GM19372 (cell line): ENCODE measurements at regions not wholly inside any gene's neighbourhood (a gene's known extent, or its start where the extent isn't known, plus 50 kb on each side); places are given as distances from the start of the nearest gene placed in this dataset.

ENCODE experiments used
- ATAC-seq: cut with Tn5 transposase; IDR thresholded peaks from one replicate; pipeline ENCODE4 v1.9.1; 2021; ENCODE audit warnings: mild to moderate bottlenecking, low read depth, moderate library complexity; ENCODE audit not compliant: unreplicated experiment

DNA sequence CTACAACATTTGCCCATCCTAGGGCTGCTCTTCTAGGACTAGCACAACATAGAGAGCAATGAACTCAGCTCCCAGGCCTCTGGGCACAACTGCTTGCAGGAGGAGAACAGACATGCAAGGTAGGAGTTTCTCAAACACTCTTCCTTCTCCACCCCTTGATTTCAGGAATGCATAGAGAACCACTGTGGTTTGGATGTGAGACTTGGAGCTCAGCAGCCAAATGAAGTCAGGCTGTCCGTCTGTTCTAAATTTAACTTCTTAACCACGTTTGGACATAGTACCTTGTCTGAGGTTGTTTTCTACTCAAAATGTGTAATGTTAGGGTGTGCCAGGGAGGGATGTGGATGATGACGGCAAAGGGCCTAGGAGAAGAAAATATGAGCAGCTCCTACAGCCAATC, 515.1 kb upstream of the TNC start:
- ATAC-seq, result no peak

DNA sequence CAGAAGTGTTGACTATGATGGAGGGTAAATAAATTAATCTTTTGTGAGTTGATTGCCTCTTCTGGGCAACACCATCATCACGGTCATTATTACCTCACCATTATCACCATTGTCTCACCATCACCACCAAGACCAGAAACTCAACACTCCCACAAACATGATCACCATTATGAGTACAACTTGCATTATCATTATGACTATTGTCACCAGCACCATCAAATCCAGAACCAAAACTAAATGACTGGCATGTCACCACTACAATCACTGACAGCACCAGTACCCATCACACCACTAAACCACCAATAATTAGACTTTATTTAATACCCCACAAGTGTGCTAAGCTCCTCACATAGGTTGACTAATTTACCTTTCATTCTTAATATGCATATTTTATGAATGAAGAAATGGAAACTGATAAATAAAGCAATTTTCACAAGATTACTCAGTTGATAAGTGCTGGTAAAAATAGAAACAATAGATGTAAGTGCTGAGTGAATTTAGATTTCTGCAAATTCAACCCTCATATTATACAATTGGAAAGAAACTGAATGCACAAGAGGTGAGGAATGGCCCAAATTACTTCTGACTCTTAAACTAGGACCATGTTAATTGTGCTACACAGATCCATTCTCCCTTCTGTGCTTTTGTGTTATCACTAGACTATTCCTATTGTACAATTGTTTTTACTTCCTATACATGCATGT, 517.8 kb upstream of the PAPPA start:
- no peak for ATAC-seq

DNA sequence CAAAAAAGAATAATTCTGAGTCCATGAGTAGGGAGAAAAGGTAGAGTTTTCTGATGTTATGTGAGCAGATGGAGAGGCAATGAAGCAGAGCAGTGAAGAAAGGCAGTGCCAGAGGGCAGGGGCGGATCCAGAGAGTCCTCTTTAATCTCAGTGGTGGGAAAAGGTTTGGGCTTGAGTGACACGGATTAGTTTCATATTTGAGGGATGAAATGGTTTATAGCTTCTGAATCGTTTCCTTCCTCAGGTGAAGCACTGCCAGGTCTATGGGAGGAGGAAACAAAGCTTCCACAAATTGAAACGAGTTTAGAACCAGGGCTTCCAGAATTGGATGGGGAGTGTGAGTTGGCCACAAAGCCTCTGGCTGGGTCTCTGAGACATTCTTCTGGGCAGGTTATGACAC, 517.0 kb upstream of the PAPPA start:
- ATAC-seq, result no peak

DNA sequence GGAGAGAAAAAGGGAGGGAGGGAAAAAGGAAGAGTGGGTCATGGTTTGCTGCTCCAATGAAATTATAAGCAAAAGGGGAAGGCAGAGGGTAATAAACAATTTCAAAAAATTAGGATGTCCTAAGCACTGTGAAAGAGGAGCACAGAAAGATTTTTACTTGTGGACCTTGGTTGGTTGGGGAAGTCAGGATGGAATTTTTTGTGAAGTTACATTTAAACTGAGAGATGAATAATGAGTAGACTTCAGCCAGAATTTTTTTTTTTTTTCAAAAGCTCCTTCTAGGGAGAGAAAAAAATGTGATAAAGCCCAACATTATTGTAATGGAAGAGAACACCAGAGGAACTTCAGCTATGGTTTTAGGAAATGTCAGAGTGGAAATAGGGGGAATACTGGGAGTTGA, 515.9 kb upstream of the PAPPA start:
- no peak for ATAC-seq

DNA sequence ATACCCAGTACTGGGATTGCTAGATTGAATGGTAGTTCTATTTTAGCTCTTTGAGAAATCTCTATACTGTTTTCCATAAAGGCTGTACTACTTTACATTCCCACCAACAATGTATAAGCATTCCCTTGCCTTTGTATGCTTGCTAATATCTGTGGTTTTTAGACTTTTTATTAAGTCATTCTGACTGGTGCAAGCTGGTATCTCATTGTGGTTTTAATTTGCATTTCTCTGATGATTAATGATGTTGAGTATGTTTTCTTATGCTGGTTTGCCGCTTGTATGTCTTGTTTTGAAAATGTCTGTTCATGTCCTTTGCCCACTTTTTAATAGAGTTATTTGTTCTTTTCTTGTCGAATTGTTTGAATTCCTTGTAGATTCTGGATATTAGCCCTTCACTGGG, 512.7 kb upstream of the PAPPA start:
- no peak for ATAC-seq

DNA sequence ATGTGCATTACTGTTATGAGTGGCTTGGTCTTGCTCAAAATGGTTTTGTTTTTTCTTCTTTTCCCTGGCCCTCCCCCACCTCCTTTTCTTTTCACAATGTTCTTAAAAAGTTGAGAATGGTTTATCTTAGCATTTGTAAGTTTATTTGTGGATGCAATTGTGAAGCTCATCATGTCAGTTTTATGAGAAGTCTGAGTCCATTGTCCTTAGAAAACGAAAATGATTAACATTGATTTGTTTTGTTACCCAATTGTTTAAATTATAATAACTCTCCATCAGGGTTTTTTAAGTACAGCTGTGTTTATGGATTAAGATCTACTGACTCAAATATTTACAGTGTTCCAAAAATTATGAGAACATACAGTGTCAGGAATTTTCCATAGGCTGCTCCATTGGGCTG, 511.3 kb upstream of the PAPPA start:
- no peak for ATAC-seq

DNA sequence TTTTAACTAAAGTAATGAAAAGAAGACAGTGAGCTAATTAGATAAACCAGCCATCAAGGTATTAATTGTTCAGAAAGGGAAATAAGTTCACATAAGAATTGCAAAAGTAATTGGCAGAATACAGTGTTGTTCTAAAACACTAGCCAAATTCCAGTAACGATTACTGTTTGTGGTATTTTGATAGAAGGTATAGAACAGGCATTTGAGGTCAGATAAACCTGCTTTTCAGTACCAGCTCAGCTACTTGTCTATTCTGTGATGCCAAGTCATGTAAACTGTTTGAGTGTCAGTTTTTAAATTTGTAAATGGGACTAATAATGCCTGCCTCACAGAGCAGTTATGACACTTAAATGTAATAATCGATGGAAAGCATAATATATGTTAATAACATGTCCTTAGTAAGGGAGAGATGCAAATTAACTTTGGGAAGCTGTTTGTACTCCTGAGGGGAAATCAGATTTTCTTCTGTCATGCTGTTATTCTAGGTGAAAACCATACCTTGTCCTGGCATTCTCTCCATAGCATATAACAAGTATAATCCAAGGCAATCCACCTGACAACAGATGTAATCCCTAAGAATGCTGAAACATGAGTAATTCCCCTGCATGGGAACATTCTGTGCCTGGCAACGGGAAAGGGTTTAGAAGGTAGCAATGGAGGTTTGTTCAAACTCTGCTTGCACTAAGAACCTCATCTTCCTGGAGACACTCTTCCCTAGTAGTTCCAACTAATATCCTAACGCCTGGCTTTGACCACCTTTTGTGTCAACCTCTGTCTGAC, 509.5 kb upstream of the PAPPA start:
- no peak for ATAC-seq

DNA sequence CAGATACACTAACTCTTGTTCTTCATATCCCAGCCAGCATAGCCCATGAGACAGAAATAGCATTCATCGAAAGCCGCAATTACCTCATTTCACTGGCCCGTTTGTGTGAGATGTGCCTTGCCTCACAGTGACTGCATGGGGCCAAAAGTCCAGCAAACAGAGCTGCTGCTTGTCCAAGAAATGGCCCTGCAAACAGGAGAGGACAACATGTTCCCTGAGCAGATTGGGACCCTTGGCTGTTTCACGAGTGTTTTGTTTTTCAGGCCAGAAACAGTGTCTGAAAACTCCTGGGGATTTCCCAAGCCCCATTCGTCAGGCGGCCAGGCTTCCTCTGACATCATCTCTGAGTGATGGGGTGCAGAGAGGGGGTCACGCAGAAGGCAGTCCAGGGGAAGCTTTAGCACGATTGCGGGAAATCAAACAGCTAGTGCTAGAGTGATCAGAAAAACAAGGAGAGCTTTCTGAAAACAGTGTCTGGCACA, 503.6 kb upstream of the PAPPA start:
- no peak for ATAC-seq

DNA sequence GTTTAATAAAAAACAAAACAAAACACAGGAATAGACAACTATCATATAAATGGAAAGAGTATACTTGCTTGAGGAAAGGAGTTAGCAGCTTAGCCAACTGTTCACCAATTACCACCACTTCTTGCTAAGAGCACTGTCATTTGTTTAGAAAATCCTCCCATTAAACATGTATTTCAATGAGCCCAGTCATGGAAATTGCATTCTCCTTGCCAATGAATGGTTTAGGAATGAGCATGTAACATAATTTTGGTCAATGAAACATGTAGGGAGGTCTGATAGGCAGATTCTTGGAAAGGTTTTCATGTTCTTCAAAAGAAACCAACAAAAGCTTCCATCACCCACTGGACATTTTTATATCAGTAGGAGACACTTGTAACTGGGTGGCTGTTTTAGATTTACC, 502.8 kb upstream of the PAPPA start:
- ATAC-seq, result no peak

DNA sequence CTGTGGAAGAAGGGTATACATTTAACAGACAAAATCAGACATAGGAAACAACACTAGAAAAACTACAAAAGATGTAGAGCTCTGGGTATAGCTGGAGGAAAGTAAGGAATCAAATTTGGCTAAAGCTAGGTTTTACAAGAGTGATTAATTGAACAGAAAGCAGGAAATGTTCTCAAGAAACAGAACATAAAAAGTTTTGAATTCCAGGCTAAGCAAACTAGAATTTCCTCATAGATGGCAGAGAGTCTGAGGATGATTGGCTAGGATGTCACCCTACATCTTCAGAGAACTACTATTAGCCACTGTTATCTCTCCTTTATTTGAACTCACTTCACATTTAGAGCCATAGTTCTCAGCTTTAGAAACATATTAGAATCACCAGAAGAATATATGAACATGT, 502.1 kb upstream of the PAPPA start:
- no peak for ATAC-seq

DNA sequence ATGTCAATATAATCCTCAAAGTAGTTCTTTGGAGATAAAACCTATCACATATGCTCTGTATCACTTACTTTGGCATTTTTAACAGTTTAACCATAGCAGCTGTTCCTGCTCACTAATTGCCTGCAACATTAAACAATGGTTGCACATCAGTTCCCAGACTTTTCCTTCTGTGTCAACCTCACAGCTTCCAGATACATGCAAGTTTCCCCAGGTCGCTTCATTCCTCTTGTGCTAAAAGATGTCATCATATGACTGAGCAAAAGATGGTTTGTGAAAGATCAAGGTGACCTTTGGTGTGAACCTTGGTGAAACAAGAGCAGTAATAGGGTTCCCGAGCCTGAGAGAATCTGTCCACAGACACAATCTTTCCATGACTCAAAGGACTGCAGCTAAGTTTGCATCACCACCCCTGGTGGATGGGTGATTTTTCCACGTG, 500.4 kb upstream of the PAPPA start:
- no peak for ATAC-seq

DNA sequence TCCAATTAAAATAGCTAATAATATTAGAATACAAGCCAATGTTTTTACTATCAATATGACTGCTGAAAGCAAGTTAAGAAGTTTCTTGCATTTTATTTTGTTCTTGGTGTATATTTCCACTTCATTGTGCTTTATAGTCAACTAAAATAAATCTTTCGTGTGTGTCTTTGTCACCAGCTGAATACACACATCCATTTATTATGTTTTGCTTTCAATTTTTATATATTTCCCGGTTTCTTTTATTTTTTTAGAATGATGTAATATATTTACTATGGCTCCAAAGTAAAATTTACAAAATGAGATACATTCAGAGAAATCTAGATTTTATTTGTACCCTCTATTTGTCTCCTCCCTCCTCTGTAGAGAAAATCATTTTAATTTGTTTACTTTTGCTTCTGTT, 495.9 kb upstream of the PAPPA start:
- ATAC-seq, result no peak

DNA sequence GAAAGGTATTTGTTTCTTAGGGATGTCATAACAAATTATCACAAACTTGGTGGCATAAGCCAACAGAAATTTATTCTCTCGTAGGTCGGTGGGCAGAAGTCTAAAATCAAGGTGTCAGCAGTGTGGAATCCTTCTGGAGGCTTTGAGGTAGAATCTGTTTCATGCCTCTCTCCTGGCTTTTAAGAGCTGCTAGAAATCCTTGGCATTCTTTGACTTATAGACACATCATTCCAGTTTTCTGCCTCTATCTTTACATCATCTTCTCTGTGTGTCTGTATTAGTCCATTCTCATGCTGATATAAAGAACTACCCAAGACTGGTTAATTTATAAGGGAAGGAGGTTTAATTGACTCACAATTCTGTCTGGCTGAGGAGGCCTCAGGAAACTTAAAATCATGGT, 488.1 kb upstream of the PAPPA start:
- no peak for ATAC-seq

DNA sequence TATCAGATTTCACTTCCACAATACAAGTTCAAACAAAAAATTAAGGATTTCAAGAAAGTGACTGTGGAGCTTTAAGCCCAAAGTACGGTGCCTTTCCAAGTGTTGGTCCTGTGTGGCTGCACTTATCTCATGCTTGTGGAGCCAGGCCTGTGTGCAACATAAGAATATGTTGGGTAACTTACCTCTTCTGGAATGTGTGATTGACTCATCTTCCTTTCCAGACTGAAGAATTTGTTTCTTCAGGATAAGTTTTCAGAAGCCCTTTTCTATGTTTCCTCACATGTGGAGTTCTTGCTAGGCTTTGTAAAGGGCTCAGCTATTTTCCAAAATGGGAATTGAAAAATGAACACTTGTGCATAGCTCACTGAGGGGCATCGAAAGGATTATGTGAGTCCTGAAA, 485.1 kb upstream of the PAPPA start:
- ATAC-seq, result no peak

DNA sequence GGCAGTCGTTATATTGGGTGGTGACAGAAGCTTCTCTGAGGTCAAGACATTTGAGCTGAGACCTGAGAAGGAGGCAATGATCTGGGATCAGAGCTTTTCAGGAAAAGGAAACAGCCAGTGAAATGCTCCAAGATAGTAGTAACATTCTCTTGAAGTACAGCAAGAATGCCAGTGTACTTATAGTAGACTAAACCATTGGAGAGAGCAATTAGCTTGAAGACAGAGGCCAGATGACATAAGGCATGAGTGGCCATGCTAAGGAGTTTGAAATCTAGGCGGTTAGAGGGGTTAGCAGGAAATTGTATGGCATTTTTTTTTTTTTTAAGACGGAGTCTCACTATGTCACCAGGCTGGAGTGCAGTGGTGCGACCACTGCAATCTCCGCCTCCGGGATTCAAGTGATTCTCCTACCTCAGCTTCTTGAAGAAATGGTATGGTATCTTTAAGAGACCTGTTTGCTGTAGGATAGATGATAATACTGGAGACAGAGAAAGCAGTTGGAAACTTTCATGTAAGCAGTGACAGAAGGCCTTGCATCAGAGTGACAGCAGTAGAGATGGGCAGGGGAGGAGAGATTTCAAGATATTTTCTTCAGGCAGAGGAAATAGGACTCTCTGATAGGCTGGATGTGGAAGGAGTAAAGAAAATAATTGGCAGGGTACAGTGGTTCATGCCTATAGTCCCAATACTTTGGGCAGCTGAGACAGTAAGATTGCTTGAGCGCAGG, 482.2 kb upstream of the PAPPA start:
- no peak for ATAC-seq

DNA sequence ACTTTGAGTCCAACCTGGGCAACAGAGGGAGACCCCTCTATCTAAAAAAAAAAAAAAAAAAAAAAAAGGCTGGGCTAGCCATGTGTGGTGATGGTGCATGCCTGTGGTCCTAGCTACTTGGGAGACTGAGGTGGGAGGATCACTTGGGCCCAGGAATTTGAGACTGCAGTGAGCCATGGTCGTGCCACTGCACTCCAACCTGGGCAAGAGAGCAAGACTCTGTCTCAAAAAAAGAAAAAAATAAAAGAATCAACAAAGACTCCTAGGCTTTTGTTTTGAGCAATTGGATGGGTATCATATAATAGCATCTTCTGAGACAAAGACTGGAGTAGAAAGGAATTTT, 481.7 kb upstream of the PAPPA start:
- ATAC-seq, result no peak

DNA sequence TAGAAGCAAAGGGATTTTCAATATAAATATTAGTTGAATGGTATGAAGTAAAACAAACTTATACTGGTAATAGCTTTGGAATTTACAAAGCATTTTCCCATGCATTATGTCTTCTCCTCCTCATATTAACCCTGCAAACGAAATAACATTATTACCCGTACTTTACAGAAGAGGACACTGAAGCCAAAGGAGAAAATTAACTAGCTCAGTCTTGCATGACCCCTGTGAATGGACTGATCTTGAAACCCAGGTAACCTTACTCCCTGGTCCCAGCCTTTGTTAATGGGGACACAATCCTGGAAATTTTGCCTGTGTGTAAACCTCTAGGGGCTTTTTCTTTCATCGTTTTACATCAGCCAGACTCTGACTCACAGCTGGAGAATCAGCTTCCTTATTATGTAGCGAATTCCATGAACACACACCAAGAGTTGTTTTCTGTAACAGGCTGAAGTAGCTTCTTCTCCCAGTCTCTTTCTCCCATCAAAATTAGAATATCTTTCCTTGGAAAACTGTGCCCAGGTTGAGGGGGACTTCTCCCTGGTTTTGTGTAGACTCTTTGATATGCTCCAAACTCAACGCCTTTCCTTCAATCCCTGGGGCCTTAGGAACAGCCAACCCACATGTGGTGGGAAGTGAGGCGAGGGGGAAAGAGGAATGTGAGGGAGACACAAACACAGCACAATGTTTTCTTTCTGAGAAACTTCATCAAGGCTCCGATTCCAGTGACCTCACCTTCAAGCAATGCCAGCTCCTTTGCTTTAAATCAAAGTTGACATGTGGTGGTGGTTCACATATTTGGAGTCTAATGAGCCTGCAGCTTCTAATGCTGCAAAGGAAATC, 480.9 kb upstream of the PAPPA start:
- no peak for ATAC-seq

DNA sequence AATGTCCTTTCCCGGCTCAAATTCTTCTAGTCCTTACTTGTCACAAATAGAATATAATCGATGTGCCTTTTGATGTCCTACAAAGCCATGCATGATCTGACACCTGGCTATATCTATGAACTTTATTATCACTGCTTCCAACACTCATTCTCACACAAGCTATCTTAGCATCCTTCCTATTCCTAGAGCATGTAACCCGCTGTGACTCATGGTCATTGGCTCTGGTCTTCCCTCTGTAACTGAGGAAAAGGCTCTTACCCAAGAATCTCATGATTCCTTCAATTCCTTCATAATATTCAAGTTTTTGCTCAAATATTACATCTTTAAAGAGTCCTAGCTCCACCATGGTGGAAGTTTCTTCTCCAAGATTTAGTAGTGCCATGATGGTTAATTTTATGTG, 480.0 kb upstream of the PAPPA start:
- no peak for ATAC-seq

DNA sequence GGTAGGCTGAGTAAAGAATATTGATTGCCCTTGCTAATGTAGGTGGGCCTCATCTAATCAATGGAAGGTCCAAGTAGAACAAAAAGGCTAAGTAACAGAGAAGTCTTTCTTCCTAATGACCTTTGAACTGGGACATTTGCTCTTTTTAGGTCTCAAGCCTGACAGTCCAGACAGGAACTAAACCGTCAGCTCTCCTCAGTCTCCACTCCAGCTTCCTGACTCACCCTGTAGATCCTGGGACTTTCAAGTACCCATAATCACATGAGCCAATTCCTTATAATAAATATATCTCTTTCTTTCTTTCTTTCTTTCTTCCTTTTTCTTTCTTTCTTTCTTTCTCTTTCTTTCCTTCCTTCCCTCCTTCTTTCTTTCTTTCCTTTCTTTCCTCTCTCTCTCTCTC, 479.5 kb upstream of the PAPPA start:
- ATAC-seq, result no peak

DNA sequence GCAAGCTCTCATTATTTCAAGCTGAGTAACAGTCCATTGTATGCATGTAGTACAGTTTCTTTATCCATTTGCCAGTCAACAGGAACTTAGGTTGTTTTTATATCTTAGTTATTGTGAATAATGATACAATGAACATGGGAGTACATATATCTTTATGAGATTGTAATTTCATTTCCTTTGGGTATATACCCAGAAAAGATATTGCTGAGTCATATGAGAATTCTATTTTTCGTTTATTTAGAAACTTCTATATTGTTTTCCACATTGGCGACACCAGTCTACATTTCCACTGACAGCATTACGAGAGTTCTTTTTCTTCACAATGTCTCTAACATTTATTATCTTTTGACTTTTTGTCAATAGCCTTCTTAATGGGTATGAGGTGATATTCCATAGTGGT, 477.8 kb upstream of the PAPPA start:
- ATAC-seq, result no peak

DNA sequence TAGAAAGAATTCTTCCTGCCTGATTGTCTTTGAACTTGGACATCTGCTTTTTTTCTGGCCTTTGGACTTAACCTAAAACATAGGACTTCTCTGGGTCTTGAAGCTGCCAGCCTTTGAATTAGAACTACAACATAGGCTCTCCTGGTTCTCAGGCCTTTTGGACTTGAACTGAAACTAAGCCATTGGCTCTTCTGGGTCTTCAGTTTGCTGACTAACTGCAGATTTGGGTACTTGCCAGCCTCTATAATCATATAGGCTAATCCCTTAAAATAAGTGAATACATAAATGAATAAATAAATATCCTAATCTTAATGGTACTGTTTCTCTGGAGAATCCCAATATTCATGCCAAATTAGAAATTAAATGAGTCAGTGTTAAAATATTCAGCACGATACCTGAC, 473.4 kb upstream of the PAPPA start:
- no peak for ATAC-seq
